ENCODE measurements at regions not wholly inside any gene's neighbourhood (a gene's known extent, or its start where the extent isn't known, plus 50 kb on each side); places are given as distances from the start of the nearest gene placed in this dataset. TPM values are rescaled to one million over a fixed set of nuclear protein-coding genes. Genes with fewer than 3 reads are reported as not detected.

DNA sequence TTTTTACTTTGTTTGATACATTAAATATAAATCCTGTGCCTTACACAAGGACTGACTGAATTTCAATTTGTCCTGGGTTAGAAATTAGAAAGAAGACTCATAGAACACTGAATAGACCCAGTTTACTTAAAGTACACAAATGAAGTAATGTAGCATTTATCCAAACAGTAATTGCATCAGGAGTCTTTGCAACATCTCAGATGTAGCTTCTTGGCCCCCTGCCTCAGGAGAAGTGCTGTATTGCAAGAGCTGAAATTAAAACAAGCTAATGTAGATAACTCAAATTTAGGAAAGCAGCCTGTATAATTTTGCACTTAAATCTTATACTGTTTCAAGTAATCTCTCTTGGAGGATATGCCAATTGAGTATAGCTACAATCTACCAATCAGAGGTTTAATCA, 54.3 kb upstream of the KCND2 start (continued):
- TF ChIP-seq RXRA (IDR thresholded peaks at IDR 0.05) = no peak
- TF ChIP-seq, protein P1, sequence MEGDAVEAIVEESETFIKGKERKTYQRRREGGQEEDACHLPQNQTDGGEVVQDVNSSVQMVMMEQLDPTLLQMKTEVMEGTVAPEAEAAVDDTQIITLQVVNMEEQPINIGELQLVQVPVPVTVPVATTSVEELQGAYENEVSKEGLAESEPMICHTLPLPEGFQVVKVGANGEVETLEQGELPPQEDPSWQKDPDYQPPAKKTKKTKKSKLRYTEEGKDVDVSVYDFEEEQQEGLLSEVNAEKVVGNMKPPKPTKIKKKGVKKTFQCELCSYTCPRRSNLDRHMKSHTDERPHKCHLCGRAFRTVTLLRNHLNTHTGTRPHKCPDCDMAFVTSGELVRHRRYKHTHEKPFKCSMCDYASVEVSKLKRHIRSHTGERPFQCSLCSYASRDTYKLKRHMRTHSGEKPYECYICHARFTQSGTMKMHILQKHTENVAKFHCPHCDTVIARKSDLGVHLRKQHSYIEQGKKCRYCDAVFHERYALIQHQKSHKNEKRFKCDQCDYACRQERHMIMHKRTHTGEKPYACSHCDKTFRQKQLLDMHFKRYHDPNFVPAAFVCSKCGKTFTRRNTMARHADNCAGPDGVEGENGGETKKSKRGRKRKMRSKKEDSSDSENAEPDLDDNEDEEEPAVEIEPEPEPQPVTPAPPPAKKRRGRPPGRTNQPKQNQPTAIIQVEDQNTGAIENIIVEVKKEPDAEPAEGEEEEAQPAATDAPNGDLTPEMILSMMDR (IDR thresholded peaks at IDR 0.05; ENCODE audit: low read depth, low read length, missing input control) = no peak

DNA sequence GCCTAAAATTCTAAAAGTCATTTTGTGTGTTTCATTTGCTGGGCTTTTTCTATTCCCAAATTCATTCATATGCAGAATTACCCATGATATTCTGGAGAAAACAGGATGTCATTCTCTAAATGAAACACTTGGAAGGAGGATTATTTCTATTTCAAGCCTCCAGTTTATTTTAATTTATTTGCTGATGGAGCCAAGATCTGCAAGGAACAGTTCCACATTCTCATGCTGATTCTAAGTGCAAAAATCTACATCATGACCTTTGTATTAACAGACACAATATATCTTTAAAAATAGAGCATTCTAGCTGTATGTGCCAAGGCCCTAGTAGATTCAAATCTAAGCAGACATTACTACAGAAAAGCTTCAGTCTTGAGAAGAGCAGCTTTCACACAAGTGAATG, 51.3 kb upstream of the KCND2 start:
- no peaks in the 10 kb centered on the region for H3K9me3 ChIP-seq (ENCODE audit: control insufficient read depth in 4 of 4, low read length in 3 of 4)
- no peak for TF ChIP-seq HNF4G (IDR thresholded peaks at IDR 0.05)
- no peak for TF ChIP-seq FOXA2 (IDR thresholded peaks at IDR 0.05)
- no peak for TF ChIP-seq EGR1 (IDR thresholded peaks at IDR 0.05; ENCODE audit: low read depth in 2 of 2)
- no peak for TF ChIP-seq RAD21 (IDR thresholded peaks at IDR 0.05)
- TF ChIP-seq YY1 (IDR thresholded peaks at IDR 0.05) = no peak
- no peak for TF ChIP-seq HNF4A (conservative IDR thresholded peaks at IDR 0.05)
- H3K36me3 ChIP-seq (ENCODE audit: control insufficient read depth in 4 of 4, insufficient read depth in 3 of 4, low read depth in 1 of 4, low read length in 3 of 4) = no peaks in the 10 kb centered on the region
- H3K27me3 ChIP-seq (ENCODE audit: control insufficient read depth in 4 of 4, insufficient read depth in 4 of 4, low read length in 3 of 4) = no peaks in the 10 kb centered on the region
- no peak for DNase-seq (ENCODE audit: low spot score)
- no peak overlapping the region for H3K27ac ChIP-seq (ENCODE audit: low read depth in 1 of 2, low read length in 2 of 2)
- no peaks in the 10 kb centered on the region for H3K4me1 ChIP-seq (ENCODE audit: control insufficient read depth in 4 of 4, insufficient read depth in 4 of 4, low read length in 3 of 4)
- H3K9ac ChIP-seq (ENCODE audit: low read depth in 1 of 2, low read length in 2 of 2) = no peak overlapping the region
- H3K4me3 ChIP-seq (ENCODE audit: low read depth in 1 of 3, low read length in 3 of 3) = no peak overlapping the region

Small RNA genes in the stretch of these regions (small RNA-seq; reads per million reads assigned to genes)
- not detected for gene RNU1-29P

All from liver (tissue), 8 donors.